GM21529 (cell line): ENCODE measurements at regions not wholly inside any gene's neighbourhood (a gene's known extent, or its start where the extent isn't known, plus 50 kb on each side); places are given as distances from the start of the nearest gene placed in this dataset.
"Not testable (repeated sequence)": the region's sequence is repeated elsewhere in the genome, so short reads cannot be mapped to it uniquely, and the experiment has no call there.

Source experiments
- ATAC-seq: cut with Tn5 transposase; IDR thresholded peaks from one replicate; pipeline ENCODE4 v1.9.1; 2021; ENCODE audit not compliant: unreplicated experiment

DNA sequence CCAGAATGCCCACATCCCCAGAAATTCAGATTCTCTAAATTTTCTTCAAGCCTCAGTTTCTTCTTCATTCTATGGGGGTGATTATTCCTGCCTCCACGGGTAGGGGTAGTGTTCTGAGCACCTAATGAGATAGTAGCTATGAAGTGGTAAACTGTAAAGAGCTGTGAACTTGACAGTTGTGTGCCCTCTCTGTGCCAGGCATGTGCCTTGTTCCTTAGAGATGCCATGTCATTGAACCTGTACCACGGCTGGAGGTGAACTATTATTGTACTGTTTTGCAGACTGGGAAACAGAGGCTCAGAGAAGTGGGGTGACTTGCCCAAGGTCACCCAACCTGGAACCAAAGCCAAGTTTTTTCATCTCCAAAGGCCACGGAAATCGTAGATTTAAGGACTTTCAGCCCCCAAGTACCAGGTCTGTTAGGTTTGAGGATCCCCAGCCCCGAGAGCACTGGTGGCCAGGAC, 67.7 kb upstream of the SIRPA start:
- ATAC-seq = no peak

- no peak for ATAC-seq
Measured at GRCh38 chr20:1825938-1826445, 69.2 kb upstream of the SIRPA start.

DNA sequence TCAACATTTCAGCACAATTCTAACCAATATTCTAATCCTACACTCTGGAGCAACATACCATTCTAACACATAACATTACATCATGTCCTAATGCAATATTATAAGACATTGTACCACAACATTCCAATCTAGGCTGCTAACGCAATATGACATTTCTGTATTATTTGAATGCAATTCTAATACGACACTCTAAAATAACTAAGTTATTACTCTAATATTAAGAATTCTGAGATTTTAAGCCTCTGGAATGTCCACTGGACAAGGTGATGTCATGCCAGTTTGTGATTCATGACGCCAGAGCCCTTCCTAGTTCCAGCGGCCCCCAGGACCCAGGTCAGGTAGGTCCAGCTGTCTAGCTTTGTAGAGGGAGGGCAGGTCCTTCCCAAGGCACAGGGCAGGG, 69.7 kb upstream of the SIRPA start:
- no peak for ATAC-seq

GRCh38 chr20:1824834-1825233, 70.4 kb upstream of the SIRPA start:
- ATAC-seq = no peak

GRCh38 chr20:1824181-1824580, 71.0 kb upstream of the SIRPA start:
- no peak for ATAC-seq

- no peak for ATAC-seq
Measured at GRCh38 chr20:1823450-1823844, 71.8 kb upstream of the SIRPA start.

- ATAC-seq = no peak
Measured at GRCh38 chr20:1822564-1823449, 72.4 kb upstream of the SIRPA start.

DNA sequence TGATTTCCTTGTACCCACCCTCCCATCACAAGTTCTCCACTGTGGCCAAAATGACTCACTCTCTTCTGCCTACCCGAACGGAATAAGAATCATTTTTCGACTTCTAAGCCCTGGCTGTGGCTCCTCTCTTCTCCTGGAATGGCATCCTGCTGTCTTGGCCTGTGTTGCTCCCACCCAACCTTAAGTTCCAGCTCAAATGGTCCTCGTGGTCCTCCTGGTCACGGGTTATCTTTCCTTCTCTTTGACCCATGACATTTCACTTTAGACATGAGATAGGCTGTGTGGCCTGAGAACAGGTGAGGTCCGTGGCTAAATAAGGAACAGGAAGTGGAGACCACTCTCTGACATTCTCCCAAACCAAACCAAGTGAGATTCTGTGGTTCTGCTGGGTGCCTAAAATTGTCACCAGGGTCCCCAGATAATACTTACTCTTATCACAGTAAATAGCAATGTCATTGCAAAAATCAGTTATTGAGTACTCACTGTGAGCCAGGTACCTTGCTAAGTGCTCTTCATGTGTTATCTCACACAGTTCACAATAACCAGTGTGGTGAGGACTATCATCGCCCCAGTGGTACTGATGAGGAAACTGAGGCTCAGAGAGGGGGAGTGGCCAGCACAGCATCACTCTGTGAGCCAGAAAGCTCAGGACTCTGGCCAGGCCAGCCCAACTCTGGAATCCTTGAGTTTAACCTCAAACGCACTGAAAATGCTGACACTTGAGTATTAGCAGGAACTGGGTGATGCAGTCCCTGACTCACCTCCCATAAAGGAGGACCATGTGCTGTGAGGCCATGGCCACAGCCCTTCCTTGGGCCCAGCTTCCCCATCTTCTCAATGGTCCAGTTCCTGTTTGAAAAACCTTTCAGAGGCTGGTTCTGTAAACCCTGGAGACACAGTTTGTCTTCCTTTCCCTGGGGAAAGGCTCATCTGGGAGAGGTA, 74.8 kb upstream of the SIRPA start:
- no peak for ATAC-seq

DNA sequence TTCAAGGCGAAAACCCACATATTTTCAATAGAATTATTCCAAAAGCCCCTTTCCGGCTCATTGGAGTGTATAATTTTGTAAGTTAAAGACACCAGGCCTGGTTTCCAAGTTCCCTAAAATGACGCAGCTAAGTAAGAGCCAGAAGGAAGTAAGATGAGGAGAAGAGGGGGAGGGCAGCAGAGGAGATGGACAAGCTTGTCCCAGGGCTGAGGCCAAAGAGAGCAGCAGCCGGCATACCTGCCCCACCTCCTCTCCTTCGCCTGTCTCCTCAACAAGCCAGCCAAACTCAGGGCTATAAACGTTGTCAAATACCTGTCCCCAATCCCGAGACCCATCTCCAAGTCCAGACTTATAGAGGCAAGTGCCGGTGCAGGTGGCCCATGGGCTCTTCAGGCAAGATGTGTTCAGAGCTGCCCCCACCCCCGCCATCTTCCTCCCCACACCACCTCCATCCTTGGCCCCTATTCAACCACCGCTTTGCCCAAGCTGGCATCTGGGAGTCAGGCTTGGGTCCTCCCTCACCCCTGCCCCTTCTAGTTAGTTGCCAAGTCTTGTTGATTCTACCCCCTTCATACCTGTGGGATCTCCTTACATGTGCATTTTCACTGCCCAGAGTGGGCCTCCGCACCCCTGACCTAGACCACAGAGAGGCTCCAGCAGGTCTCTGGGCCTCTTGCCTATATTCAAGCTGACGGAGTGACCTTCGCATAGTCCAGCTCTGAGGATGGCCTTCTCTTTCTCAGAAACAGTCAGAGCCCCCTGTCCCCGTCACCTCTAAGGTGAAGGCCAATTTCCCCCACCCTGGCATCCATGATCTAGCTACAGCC, 75.7 kb upstream of the SIRPA start:
- ATAC-seq = no peak

DNA sequence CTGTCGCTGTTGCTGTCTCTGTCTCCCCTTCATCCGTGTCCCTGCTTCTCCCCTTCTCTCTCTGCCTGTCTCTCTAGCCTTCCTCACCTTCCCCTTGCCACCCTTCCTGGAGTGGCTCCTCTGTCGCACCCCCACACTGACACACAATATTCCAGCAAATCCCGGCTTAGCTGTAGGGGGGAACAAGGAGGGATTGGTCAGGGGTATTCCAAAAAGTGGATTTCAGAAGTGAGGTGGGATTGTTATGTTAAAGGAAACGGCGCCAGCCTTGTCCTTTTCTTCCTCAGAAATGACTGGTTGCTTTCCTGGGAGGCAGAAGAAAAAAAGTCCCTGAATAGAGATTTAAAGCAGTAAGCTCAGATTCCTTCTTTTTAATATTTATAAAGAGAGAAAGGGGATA, 76.3 kb upstream of the SIRPA start:
- ATAC-seq = no peak

GRCh38 chr20:1818247-1818840, 76.9 kb upstream of the SIRPA start:
- ATAC-seq = no peak

- ATAC-seq = no peak
Measured at GRCh38 chr20:1817577-1818211, 77.5 kb upstream of the SIRPA start.

GRCh38 chr20:1816384-1817381, 78.5 kb upstream of the SIRPA start:
- ATAC-seq = no peak

DNA sequence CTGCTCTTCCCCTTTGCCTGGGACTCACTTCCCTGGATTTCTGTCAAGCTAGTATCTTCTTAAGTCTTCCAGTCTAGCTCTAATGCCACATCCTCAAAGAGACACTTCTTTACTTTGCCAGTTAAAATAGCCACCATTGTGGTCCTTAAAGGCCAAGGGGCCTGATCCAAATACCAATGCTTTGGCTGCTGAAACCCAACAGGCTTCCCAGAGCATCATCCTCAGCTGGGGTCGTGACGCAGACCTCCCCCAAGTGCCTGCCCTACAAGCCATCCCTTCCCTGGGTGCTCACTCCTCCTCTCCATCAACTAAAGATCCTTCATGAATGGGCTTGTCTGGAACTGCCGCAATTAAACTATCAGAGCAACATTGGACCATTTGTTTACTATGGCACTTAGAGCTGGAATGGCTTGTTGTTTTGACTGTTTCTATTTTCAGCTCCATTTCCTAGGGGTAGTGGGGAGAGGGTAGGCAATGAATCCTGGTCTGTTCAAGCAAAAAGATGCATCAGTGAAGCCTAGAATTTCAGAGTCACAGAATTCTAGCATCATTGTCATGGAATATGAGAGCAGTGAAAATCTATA, 79.6 kb upstream of the SIRPA start:
- no peak for ATAC-seq

DNA sequence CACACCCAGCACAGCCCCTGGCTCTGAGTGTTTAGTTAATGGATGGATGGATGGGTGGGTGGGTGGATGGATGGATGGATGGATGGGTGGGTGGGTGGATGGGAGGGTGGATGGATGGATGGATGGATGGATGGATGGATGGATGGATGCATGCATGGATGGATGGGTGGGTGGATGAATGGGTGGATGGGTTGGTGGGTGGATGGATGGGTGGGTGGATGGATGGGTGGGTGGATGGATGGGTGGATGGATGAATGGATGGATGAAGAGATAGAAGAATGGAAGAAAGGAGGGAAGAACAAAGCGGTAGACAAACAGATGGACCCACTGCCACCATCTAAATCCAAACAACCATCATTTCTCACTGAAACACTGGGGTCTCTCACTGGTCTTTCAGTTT, 80.3 kb upstream of the SIRPA start:
- ATAC-seq = not testable (repeated sequence)

- ATAC-seq = no peak
Measured at GRCh38 chr20:1813674-1814635, 81.3 kb upstream of the SIRPA start.

GRCh38 chr20:1813101-1813529, 82.1 kb upstream of the SIRPA start:
- no peak for ATAC-seq
